ENCODE measurements at regions not wholly inside any gene's neighbourhood (a gene's known extent, or its start where the extent isn't known, plus 50 kb on each side); places are given as distances from the start of the nearest gene placed in this dataset.

DNA sequence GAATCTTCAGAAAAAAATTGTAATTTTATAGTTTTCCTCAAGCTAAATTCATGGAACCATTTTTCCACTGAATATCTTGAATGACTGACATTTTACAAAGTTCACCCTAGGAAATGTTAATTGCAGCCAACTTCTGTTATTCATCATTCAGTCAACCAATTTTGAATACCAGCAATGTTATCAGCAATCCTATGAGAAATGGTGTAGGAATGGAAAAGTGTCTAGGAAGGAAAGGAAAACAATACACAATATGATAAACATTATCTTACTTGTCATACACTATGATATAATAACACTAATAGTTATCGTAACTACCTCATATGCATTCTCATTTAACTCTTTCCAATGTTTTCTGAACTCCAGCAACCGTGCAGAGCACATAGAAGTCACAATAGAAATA lies 790.5 kb upstream of the LRRC4C start:
- no peaks in the 10 kb centered on the region for H3K36me3 ChIP-seq (ENCODE audit: control insufficient read depth, insufficient read depth, low read length)

GRCh38 chr11:42251984-42252383 lies 792.5 kb upstream of the LRRC4C start:
- Histone ChIP-seq H3K4me2 (ENCODE audit: low read length) (no peak overlapping the region), H3K27me3 (ENCODE audit: control insufficient read depth, insufficient read depth, low read length) (no peaks in the 10 kb centered on the region), H3K4me3 (ENCODE audit: low read depth, low read length) (no peak overlapping the region), H3K9ac (no peak overlapping the region), H2AFZ (no peak overlapping the region), H3K79me2 (no peaks in the 10 kb centered on the region), H3K36me3 (ENCODE audit: control insufficient read depth, insufficient read depth, low read length) (no peaks in the 10 kb centered on the region), H3K4me1 (no peaks in the 10 kb centered on the region), H3K9me3 (ENCODE audit: control insufficient read depth, low read length) (no peaks in the 10 kb centered on the region), H3K27ac (no peak overlapping the region)
- TF ChIP-seq, protein P1, sequence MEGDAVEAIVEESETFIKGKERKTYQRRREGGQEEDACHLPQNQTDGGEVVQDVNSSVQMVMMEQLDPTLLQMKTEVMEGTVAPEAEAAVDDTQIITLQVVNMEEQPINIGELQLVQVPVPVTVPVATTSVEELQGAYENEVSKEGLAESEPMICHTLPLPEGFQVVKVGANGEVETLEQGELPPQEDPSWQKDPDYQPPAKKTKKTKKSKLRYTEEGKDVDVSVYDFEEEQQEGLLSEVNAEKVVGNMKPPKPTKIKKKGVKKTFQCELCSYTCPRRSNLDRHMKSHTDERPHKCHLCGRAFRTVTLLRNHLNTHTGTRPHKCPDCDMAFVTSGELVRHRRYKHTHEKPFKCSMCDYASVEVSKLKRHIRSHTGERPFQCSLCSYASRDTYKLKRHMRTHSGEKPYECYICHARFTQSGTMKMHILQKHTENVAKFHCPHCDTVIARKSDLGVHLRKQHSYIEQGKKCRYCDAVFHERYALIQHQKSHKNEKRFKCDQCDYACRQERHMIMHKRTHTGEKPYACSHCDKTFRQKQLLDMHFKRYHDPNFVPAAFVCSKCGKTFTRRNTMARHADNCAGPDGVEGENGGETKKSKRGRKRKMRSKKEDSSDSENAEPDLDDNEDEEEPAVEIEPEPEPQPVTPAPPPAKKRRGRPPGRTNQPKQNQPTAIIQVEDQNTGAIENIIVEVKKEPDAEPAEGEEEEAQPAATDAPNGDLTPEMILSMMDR (IDR thresholded peaks at IDR 0.05), result no peak

More for the DNA sequence above, 790.5 kb upstream of the LRRC4C start:
- Histone ChIP-seq H3K4me3 (ENCODE audit: low read depth, low read length) (no peak overlapping the region), H3K9me3 (ENCODE audit: control insufficient read depth, low read length) (no peaks in the 10 kb centered on the region), H3K27ac (no peak overlapping the region), H3K79me2 (no peaks in the 10 kb centered on the region), H3K4me1 (no peaks in the 10 kb centered on the region), H2AFZ (no peak overlapping the region), H3K4me2 (ENCODE audit: low read length) (no peak overlapping the region), H3K27me3 (ENCODE audit: control insufficient read depth, insufficient read depth, low read length) (no peaks in the 10 kb centered on the region), H3K9ac (no peak overlapping the region)
- TF ChIP-seq, protein P1 (IDR thresholded peaks at IDR 0.05), result no peak

GRCh38 chr11:42253156-42253555 lies 793.7 kb upstream of the LRRC4C start:
- Histone ChIP-seq H3K27me3 (ENCODE audit: control insufficient read depth, insufficient read depth, low read length) (no peaks in the 10 kb centered on the region), H3K4me3 (ENCODE audit: low read depth, low read length) (no peak overlapping the region), H3K4me2 (ENCODE audit: low read length) (no peak overlapping the region), H2AFZ (no peak overlapping the region), H3K27ac (no peak overlapping the region), H3K9ac (no peak overlapping the region), H3K36me3 (ENCODE audit: control insufficient read depth, insufficient read depth, low read length) (no peaks in the 10 kb centered on the region), H3K9me3 (ENCODE audit: control insufficient read depth, low read length) (no peaks in the 10 kb centered on the region), H3K4me1 (no peaks in the 10 kb centered on the region), H3K79me2 (no peaks in the 10 kb centered on the region)
- TF ChIP-seq, protein P1 (IDR thresholded peaks at IDR 0.05), result no peak

- Histone ChIP-seq H3K36me3 (ENCODE audit: control insufficient read depth, insufficient read depth, low read length) (no peaks in the 10 kb centered on the region), H3K27me3 (ENCODE audit: control insufficient read depth, insufficient read depth, low read length) (no peaks in the 10 kb centered on the region), H3K4me3 (ENCODE audit: low read depth, low read length) (no peak overlapping the region), H2AFZ (no peak overlapping the region), H3K4me1 (no peaks in the 10 kb centered on the region), H3K79me2 (no peaks in the 10 kb centered on the region), H3K27ac (no peak overlapping the region), H3K4me2 (ENCODE audit: low read length) (no peak overlapping the region), H3K9me3 (ENCODE audit: control insufficient read depth, low read length) (no peaks in the 10 kb centered on the region), H3K9ac (no peak overlapping the region)
- TF ChIP-seq, protein P1 (IDR thresholded peaks at IDR 0.05), result no peak
Measured at GRCh38 chr11:42255906-42256305, 796.5 kb upstream of the LRRC4C start.

DNA sequence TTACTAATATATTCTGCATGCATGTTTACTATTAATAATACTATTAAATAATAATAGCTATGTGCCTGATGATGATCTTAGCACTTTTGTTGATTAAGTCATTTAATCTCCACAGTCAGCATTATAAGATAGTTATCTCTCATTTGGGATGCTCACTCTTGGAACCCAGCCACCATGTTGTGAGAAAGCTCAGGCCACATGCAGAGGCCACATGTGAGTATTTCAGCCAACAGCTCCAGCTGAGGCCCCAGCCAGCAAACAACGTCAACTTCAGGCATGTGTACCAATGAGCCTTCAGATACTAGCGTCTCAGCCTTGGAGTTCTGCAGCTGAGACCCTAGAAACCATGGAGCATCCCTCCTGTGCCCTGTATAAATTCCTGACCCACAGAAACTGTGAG lies 798.1 kb upstream of the LRRC4C start:
- H3K4me2 ChIP-seq (ENCODE audit: low read length), result no peak overlapping the region

More for the DNA sequence above, 798.1 kb upstream of the LRRC4C start:
- Histone ChIP-seq H3K4me1 (no peaks in the 10 kb centered on the region), H3K9me3 (ENCODE audit: control insufficient read depth, low read length) (no peaks in the 10 kb centered on the region), H3K27ac (no peak overlapping the region), H3K4me3 (ENCODE audit: low read depth, low read length) (no peak overlapping the region), H3K27me3 (ENCODE audit: control insufficient read depth, insufficient read depth, low read length) (no peaks in the 10 kb centered on the region), H3K36me3 (ENCODE audit: control insufficient read depth, insufficient read depth, low read length) (no peaks in the 10 kb centered on the region), H3K79me2 (no peaks in the 10 kb centered on the region), H3K9ac (no peak overlapping the region), H2AFZ (no peak overlapping the region)
- TF ChIP-seq, protein P1 (IDR thresholded peaks at IDR 0.05), result no peak

Data from parathyroid adenoma (tissue), 2 donors.